Keratinocyte (primary cell): ENCODE measurements at regions not wholly inside any gene's neighbourhood (a gene's known extent, or its start where the extent isn't known, plus 50 kb on each side); places are given as distances from the start of the nearest gene placed in this dataset.

ENCODE experiments used
- EZH2 ChIP-seq: IDR thresholded peaks from one replicate; pipeline ENCODE4 v1.6.1; 2012; ENCODE audit warnings: inconsistent platforms, mild to moderate bottlenecking, low read length, moderate library complexity
- TF ChIP-seq, protein P1 (sequence below), 3 experiments: IDR thresholded peaks in 1 of 3; conservative IDR thresholded peaks in 1 of 3; optimal IDR thresholded peaks in 1 of 3; 2 replicates in 2 of 3; 3 replicates in 1 of 3; pipeline versions ENCODE3 to v1.5.1; 2011; ENCODE audit warnings: low read length in 3 of 3, mild to moderate bottlenecking in 3 of 3, moderate library complexity in 2 of 3, control low read depth in 1 of 3, inconsistent platforms in 1 of 3; ENCODE audit not compliant: insufficient read depth in 2 of 3; ENCODE audit errors: extremely low read depth in 1 of 3

DNA sequence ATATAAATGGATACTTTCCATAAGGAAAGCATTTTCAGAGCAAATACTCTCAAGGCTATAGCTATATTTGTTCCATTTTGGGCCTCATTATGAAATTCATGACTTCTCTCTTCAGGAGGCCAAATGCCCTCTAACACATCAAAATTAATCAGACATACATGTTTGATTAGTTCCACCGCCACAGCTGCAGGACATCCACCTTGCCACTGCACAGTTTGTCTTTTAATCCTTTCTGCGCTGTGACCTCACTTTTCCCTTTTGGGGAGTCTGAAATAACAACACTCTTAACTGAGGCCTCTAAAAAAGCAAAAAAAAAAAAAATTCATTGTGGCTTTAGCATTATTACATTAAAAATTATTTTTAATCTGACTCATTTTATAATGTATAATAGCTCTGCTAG, 279.1 kb upstream of the CDH12 start:
- TF ChIP-seq EZH2 = no peak
- TF ChIP-seq, protein P1, sequence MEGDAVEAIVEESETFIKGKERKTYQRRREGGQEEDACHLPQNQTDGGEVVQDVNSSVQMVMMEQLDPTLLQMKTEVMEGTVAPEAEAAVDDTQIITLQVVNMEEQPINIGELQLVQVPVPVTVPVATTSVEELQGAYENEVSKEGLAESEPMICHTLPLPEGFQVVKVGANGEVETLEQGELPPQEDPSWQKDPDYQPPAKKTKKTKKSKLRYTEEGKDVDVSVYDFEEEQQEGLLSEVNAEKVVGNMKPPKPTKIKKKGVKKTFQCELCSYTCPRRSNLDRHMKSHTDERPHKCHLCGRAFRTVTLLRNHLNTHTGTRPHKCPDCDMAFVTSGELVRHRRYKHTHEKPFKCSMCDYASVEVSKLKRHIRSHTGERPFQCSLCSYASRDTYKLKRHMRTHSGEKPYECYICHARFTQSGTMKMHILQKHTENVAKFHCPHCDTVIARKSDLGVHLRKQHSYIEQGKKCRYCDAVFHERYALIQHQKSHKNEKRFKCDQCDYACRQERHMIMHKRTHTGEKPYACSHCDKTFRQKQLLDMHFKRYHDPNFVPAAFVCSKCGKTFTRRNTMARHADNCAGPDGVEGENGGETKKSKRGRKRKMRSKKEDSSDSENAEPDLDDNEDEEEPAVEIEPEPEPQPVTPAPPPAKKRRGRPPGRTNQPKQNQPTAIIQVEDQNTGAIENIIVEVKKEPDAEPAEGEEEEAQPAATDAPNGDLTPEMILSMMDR (optimal IDR thresholded peaks at IDR 0.05 in 1 of 3, IDR thresholded peaks at IDR 0.05 in 1 of 3, conservative IDR thresholded peaks at IDR 0.05 in 1 of 3; ENCODE audit: extremely low read depth in 1 of 3, insufficient read depth in 2 of 3, low read length in 3 of 3) = no peak
